Hematopoietic multipotent progenitor cell treated with erythropoietin and hydrocortisone succinate and interleukin-3 and kit ligand, for 17 days (in vitro differentiated cells): ENCODE measurements at regions not wholly inside any gene's neighbourhood (a gene's known extent, or its start where the extent isn't known, plus 50 kb on each side); places are given as distances from the start of the nearest gene placed in this dataset.
"Not testable (repeated sequence)": the region's sequence is repeated elsewhere in the genome, so short reads cannot be mapped to it uniquely, and the experiment has no call there.

ENCODE experiments used
- DNase-seq: peaks from one replicate; pipeline ENCODE4 v3.0.0-alpha.2; 2015; ENCODE audit warnings: low spot score

DNA sequence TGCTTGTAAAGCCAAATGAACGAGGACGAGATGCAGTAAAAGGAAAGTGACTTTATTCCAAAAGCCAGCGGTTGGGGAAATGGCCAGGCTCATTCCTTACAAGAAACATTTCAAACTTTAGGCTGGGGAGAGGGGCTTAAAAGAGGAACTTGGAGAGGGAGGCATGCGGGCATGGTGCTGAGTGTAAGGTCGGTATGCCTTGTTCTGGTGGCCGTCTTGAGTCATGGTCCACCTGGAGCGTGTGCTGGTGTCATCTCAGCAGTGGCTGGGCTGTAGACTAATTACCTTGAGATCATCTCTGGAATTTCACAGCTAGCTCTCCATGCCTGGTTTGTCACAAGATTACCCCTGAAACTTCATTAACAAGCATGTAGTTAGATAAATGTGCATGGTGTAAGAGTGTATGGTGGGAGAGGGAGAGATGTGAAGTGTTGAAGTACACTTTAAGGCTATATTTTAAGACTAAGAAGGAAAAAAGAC lies 156.4 kb upstream of the PFN2 start:
- no peak for DNase-seq

DNA sequence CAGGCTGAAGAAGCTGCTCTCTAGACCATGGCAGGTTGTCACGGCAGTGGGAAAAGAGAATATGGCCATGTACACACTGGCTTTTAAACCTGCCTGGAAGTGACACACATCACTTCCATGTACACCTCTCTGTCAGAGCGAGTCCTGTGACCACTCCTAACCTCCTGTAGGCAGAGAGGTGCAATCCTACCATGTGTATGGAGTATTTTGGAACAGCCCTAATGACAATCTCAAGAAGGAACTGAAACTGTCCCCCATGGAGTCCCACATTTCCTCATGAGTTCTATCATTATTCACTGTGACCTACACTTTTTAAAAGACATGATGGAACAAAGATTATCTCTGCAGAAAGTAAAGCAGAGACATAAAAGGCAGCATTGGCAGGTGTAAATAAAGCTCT lies 153.4 kb upstream of the PFN2 start:
- no peak for DNase-seq

DNA sequence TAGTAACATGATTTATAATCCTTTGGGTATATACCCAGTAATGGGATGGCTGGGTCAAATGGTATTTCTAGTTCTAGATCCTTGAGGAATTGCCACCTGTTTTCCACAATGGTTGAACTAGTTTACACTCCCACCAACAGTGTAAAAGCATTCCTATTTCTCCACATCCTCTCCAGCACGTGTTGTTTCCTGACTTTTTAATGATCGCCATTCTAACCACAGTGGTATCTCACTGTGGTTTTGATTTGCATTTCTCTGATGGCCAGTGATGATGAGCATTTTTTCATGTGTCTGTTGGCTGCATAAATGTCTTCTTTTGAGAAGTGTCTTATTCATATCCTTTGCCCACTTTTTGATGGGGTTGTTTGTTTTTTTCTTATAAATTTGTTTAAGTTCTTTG lies 152.6 kb upstream of the PFN2 start:
- not testable (repeated sequence) for DNase-seq

DNA sequence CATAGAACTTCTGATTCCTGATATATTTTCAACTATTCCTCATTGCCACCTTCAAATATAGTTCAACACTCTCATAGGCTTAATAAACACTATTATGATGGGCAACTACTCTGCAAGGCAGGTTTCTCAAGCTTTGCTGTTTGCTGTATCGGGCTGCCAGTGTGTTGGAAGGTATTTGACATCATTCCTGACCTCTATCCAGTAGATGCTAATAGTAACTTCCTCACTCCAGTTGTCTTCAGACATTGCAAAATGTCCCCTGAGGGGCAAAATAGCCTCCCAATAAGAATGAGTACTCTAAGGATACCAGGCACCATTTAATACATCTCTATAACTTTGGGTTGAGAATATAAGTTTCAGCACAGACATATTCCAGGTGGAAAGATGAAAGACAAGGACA lies 147.5 kb upstream of the PFN2 start:
- DNase-seq = no peak

DNA sequence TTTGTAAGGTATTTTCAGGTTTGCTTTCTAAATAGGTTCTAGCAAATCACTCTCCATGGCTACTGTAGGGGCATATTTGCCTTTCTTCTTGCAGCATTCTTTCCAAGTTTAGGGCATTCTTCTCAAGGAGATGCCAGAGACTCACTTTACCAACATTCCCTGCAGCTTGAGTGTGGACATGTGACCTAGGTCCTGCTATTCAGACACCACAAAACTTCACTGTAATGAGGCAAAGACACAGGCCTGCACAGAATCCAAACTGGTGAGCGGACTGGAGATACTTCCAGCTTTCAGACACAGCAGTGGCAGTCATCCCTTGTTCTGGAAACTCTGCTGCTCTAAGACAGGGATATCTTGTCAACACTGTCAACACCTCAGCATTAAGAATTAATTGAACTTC lies 146.4 kb upstream of the PFN2 start:
- DNase-seq = no peak

DNA sequence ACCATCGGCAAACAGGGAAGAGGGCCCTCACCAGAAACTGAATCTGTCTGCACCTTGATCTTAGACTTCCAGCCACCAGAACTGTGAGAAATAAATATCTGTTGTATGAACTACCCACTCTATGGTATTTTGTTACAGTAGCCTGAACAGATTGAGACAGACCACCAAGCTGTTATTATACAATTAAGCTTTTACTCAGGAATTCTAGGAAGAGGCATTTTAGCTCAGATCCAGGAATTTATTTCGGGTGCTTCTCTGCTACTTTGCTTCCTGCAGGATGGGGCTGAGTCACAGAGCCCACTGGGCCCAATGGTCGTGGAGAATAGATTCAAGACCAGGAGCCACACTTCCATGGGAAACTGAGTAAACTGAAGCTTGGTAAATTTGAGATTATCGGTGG lies 145.5 kb upstream of the PFN2 start:
- no peak for DNase-seq

DNA sequence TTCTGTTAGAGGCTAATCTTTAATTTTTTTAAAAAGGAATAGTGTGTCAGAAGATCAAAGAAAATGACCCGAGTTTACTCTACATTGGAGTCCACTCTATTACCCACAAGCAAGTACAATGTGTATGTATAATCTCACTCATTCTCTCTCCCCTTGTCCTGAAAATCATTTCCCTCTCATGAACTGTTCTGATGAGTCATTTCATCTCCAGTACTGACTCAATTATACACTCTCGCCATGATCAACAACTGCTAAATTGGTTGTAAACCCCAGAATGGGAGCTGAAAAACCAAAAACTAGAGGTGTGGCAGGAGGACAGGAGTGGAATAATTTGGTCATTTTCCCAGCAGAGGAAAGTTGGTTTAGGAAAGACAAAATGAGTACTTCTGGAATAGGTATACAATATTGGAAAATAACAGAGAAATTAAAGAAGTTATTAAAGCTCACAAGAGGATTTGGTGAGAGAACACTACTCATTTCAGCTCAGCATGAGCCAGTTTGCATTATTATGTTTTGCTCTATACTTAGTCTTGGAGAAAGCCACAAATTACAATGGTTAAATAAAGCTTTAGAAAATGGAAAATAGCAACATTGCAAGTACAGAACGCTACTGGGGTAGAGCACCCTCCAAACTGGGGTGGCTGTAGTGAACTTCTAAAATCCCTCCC lies 144.3 kb upstream of the PFN2 start:
- no peak for DNase-seq

DNA sequence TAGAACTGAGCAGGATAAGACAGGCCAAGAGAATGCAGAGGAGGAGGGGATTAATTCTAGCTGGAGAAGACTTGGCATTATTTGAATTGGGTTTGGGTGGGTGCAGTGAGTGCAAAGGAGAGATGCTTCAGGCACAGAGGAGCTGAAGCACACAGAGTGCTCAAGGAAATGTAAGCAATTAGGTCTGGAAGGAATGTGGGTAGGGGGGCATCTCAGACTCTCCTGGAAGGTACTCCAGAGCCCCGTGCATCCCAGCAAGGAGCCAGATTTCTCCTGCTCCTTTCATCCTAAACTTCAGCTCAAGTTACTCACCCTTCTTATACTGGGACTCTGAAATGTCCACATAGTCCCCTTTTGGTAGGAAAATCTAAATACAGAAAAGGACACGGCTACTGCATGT lies 143.6 kb upstream of the PFN2 start:
- DNase-seq = no peak

DNA sequence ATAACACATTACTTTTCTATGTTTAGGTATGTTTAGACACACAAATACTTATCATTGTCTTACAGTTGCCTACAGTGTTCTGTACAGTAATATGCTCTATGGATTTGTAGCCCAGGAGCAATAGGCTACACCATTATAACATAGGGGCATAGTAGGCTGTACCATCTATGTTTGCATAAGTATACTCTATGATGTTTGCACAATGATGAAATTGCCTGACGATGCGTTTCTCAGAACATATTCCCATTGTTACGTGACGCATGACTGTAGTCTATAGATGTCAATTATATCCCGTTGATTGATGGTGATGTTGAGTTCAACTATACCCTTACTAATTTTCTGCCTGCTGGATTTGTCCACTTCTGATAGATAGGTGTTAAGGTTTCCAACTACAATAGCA lies 139.4 kb upstream of the PFN2 start:
- DNase-seq = no peak

DNA sequence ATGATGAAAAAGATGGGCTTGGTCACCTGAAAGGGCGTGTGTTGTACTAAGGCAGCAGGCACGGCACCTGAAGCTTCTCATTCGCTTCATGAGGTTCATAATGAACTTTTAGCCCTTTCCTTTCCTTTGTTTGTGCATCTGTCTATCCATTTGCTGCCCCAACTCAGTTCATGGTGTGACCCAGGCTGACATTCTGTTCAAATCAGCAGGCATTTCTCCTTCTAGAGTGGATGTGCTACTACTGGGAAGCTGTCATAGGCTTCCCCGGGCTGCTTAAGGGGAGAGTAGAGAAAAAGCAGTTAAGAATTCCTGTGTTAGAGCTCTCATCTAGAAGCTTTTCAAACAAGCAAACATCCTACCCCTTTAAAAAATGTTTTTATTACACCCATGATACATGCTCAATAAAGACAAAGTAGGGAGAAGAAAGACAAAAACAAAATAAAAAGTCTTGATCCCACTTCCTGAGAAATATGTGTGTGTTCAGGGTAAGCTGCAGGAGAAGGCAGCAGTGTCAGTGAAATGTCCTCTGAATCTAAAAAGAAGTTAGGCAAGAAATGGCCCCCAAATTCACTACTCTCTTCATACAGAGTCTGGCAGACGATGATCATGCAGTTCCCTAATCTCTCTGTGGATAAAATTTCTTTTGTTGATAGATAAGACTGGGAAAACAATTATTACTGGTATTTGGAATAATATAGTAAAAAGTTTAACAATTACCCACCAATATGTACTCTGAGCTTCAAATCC lies 136.9 kb upstream of the PFN2 start:
- DNase-seq = no peak

DNA sequence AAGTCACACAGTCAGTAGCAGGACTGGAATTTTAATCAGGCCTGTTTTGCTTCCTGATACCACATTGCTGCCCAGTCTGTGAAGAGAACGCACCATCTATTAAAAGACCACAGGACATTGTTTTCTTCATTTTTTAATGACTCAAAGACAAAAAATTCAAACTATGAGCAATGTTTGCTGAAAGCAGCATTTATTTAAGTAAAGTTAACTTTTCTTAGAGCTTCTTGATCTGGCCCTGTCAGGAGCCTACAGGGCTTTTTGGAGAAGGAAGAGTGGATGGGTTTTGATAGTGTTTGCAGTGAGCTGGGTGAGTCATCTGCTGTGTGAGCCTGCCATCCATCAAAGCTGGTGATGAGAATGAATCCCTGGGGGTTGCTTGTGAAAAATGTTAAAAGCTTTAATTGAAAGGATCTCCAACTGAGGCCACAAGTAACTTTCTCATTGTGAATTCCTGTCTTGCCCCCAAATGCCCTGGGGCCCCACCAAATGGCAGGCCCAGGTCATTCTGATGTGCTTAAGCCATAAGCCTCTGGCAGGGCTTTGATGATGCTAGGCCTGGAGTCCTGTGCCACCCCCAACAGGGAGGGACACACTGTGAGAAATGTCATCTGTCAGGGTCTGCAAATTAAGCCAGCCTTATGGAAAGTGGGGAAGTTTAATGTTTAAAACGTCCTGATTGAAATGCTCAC lies 136.2 kb upstream of the PFN2 start:
- no peak for DNase-seq

DNA sequence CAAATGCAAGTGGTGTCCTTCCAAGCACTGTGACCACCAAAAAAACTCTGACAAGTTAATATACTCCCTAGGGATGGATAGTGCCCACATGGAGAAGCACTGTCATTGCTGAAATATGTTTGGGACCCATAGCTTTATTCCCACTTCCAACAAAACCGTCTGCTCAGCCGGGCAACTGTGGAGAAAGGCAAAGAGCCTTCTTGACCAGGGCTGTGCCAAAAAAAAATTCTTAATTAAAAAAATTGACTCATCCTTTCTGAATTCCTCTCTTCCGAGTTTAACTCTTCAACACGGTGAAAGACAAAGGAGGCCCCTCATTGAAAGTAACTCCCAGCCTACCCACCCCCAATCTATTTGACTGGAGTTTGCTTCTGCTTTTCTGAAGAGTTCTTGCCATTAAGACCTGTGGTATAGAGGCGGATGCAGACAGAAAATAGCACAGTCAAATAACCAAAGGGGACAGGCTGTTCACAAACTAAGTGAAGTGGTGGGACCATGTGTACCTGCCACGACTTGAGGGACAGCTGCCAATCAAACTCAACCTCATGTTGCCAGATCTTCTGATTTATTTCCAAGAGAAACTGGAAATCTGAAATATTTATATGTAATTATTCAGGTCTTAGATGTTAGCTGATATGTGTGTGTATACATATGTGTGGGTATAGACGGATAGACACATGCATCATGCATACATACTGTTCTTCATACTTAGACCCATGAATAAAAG lies 135.4 kb upstream of the PFN2 start:
- no peak for DNase-seq

DNA sequence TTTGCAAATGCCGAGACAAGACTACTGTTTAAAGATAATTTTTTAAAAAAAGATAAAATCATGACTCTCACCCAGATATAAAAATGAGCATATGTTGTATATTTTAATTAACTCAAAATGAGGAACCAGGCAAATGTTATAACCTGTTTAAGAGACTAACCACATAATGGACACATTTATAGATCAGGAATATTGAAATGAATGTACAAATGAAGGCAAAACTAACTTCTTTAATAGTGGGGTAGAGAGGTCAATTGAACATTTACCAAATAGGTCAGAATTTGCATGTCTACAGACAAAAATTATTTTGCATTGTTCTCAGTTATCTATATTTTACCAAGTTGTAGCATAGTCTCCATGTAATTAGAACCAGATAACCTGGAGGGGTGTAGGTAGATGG lies 134.3 kb upstream of the PFN2 start:
- DNase-seq = no peak

DNA sequence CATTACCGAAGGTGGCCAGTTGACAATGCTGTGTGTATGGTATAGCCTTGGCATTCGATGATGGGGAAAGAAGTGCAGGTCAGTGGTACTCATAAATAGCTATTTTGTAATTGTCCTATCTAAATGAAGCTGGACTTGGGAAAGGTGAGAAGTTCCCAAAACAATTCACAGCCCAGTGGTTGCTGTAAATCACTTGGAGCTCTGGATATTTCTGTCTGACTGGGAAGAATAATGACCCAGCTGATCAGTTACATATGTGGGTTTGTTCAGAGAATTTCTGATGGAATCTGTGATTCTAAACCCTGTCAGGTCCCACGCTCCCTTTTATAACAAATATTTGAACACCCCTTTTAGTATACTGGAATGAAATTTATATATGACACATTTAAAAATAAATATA lies 133.9 kb upstream of the PFN2 start:
- no peak for DNase-seq

DNA sequence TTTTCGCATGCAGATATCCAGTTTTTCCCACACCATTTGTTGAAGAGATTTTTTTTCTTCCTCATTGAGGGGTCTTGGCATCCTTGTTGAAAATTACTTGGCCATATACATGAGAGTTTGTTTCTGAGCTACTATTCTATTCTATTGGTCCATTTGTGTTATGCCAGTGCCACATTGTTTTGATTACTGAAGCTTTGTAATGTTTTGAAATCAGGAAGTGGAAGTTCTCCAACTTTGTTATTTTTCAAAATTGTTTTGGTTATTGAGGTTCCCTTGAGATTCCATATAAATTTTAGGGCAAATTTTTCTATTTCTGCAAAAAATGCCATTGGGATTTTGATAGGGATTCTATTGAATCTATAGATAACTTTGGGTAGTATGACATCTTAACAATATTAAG lies 130.3 kb upstream of the PFN2 start:
- no peak for DNase-seq

DNA sequence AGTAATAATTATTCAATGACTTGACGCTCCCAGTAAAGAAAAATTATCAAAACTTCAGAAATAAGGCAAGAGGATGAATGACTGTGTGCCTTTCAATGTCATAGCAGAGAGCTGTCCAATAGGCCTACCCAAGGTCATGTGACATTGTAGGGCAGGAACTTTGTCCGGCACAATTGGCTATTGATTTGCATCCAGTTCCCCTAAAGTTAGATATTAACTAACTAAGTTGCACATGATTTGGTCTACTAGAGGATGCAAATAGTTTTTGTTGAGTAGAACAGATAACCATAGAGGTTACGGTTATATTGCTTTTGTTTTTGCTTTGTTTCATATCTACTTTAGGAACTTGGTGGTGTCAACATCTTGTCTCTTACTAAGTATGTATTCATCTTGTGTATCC lies 127.9 kb upstream of the PFN2 start:
- DNase-seq = no peak

DNA sequence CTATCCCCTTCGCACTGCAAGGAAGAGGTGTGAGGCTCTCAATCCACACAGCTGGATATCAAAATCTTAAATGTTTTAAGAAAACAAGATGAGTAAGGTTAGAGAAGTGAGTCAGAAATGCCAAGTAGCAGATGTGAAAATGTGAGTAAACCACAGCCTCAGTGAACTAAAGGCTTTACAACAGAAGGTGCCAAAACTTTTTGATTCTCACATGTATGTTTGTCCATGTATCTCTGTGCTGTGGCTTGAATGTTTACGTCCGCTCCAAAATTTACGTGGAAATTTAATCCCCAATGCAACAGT lies 126.8 kb upstream of the PFN2 start:
- DNase-seq = no peak

DNA sequence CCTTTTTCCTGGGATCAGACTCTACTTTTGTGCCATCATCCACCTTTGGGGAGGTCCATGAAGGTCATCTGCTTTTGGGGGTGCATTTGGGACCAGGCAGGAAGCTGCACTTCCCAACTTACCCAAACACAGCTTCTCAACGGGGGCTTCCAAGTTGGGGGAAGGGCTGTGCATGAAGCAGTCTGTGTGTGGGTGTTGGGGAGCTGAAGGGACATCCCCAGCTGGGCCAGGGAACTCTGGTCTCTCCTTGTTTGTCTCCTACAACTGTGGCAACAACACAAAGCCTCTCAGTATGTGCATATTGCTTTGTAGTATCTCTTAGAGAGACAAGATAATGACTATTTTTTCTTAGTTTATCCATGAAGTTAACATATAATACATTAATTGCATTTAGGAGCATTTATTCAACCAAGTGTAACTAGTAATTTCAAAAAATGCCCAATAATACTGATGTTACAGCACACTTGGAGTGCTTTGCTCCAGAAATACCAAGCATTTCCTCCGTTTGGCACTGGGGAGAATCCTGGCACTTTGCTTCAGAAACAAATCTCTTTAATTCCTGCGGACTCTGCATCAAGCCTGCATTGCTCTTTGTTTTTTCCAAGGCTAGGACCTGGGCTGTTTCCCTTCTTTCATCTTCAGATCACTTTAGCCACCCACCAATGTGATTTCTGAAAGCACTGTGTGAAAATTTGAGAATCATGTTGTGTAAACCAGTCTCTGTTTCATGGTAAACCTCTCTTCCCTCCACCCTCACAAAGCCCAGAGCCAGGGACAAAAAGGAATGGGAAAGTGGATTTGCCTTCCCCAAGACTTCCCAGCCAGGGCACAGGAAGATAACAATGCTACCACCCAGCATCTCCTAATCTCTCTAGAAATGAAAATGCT lies 126.2 kb upstream of the PFN2 start:
- DNase-seq = no peak

DNA sequence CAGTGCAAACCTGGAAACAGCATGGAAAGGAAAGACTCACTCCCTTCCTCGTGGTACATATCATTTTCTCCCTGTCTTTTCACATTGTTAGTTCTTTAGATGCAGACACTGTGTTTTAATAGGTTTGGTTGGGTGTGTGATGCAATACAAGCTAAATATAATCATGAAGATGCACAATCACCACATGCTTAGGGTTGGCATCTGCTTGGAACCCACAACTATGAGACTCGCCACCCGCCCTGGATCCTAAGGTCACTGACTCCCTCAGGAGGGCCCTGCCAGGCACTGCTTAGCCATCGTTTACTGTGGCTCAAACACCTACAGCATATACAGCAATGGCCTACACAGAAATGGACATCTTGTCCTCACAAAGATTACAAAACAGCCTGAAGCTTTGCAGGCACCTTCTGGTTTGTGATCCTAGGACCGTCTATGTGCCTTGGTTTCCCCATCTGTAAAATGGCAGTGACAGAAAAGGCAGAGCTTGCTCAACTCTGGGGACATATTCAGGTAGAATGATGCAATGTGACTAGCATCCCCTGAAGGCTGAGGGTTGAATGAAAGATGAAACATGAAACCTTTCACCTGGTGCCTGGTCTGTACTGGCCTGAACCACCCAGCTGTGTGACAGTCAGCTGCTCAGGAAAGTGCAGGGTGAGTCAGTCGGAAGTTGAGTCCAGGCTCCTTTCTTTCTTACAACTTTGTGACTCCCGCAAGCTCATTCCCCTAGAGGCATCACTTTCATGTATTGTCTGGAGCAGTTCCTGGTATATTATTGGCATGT lies 123.6 kb upstream of the PFN2 start:
- DNase-seq = no peak

DNA sequence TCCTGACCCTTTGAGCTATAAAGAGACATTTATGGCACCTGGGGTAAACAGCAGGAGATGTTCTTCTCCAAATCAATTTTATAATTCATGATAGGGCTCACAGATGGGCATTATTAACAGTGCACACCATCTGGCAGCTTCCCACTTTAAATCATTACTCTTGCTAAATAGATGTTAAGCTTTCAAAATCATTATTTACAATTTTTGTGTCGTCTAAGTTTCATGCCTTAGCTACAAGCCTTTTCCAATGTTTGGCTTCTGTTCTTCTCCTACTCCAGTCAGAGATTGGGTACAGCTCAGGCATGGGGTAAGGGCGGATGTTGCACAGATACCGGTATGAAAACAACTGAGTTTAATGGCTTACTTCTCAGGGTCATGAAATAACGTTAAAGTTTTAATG lies 120.9 kb upstream of the PFN2 start:
- DNase-seq = no peak

DNA sequence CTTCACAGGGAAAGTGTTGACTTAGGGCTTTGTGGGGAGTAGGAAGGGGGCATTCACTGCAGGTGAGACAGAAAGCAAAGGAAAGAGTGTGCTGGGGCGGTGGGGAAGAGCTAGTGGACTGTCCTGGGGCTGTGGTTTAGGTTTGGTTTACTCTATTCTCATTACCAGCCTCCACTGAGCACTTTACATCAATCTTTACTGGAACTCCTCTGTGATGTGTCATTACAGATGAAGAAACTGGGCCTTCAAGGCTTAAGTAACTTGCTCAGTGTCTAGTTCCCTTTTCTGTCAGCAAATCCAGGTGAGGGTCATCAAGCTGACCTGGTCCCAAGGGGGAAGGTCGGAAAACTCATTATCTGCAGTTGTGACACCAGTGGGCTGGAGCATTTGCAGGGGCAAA lies 120.2 kb upstream of the PFN2 start:
- no peak for DNase-seq
